K562 (cell line): ENCODE measurements at regions not wholly inside any gene's neighbourhood (a gene's known extent, or its start where the extent isn't known, plus 50 kb on each side); places are given as distances from the start of the nearest gene placed in this dataset.

ENCODE experiments used
- ATAC-seq: fragments of 200-7000 bp; cut with Tn5 transposase; 3 replicates; pipeline ENCODE4 v1.9.1; 2020; ENCODE audit warnings: moderate library complexity
- BruUV-seq: library from RNA; stranded (reverse); fragments of 400-500 nt; replicated peaks from 2 replicates; lab custom pipeline; 2021; lab: Mats Ljungman, UMichigan
- CTCF ChIA-PET: fragments of 300-600 bp; formaldehyde crosslinking; extraction: SDS; loops from one replicate; lab custom pipeline; 2021; ENCODE audit warnings: low intra/inter-chr PET ratio; lab: Yijun Ruan, JAX
- POLR2A ChIA-PET: fragments of 300-600, 350-650 bp; sonication (Branson Sonifier 250); formaldehyde crosslinking; extraction: SDS; loops from one replicate; lab custom pipeline; 2021; ENCODE audit warnings: antibody characterized with exemption, inconsistent platforms; lab: Yijun Ruan, JAX
- DNase-seq, 4 experiments: peaks; one replicate each; pipeline versions ENCODE4 v3.0.0 to v3.0.0-alpha.2; 2011 to 2018; ENCODE audit warnings: low spot score in 3 of 4, mixed read lengths in 3 of 4; ENCODE audit errors: extremely low read depth in 1 of 4
- FAIRE-seq: peaks from 2 replicates; lab custom pipeline; 2011; peaks lifted over from hg19 to GRCh38; lab: Jason Lieb, UNC
- H2AFZ ChIP-seq: 2 replicates; pipeline ENCODE4 v1.6.0; 2011; ENCODE audit warnings: low read depth, low read length, control low read depth, inconsistent platforms
- H3K27ac ChIP-seq: fragments of 200-600 bp; 3 replicates; pipeline ENCODE4 v1.8.0; 2011; ENCODE audit warnings: low read depth, mild to moderate bottlenecking, control low read depth, inconsistent platforms, low read length, moderate library complexity, mixed read lengths; ENCODE audit errors: extremely low read depth
- H3K27me3 ChIP-seq, 2 experiments: fragments of 300-600 bp in 1 of 2; 2 replicates in 1 of 2; 3 replicates in 1 of 2; pipeline versions ENCODE4 v1.6.0 to v1.8.0; 2011; ENCODE audit warnings: inconsistent platforms in 2 of 2, low read length in 2 of 2, mild to moderate bottlenecking in 1 of 2, mixed read lengths in 1 of 2, moderate library complexity in 1 of 2; ENCODE audit not compliant: control insufficient read depth in 2 of 2, insufficient read depth in 2 of 2
- H3K36me3 ChIP-seq: fragments of 300-600 bp; 3 replicates; pipeline ENCODE4 v1.8.0; 2011; ENCODE audit warnings: mild to moderate bottlenecking, low read length, inconsistent platforms; ENCODE audit not compliant: control insufficient read depth, insufficient read depth
- H3K4me1 ChIP-seq, 2 experiments: fragments of 200-600 bp in 1 of 2; replicated peaks in 1 of 2; 2 replicates in 1 of 2; 3 replicates in 1 of 2; pipeline versions ENCODE4 v1.5.1 to v1.8.0; 2011; ENCODE audit warnings: inconsistent platforms in 2 of 2, low read length in 2 of 2, mild to moderate bottlenecking in 1 of 2, mixed read lengths in 1 of 2, moderate library complexity in 1 of 2; ENCODE audit not compliant: control insufficient read depth in 2 of 2, insufficient read depth in 2 of 2
- H3K4me2 ChIP-seq: 2 replicates; pipeline ENCODE4 v1.6.1; 2011; ENCODE audit warnings: low read length, control low read depth, inconsistent platforms, mixed read lengths; ENCODE audit not compliant: insufficient read depth
- H3K4me3 ChIP-seq: fragments of 200-600 bp; sonication (generic), shearing (Covaris generic); 2 replicates; pipeline ENCODE4 v1.5.1; 2016; ENCODE audit warnings: control low read depth, inconsistent platforms
- H3K79me2 ChIP-seq: fragments of 200-600 bp; 3 replicates; pipeline ENCODE4 v1.8.0; 2011; ENCODE audit warnings: low read length, inconsistent platforms; ENCODE audit not compliant: control insufficient read depth, insufficient read depth
- H3K9ac ChIP-seq, 2 experiments: 2 replicates each; pipeline versions ENCODE4 v1.6.0 to v1.6.1; 2011; ENCODE audit warnings: low read depth in 2 of 2, low read length in 2 of 2, control low read depth in 1 of 2, inconsistent platforms in 1 of 2, mild to moderate bottlenecking in 1 of 2, mixed read lengths in 1 of 2; ENCODE audit not compliant: insufficient read depth in 1 of 2
- H3K9me1 ChIP-seq: one replicate; pipeline ENCODE4 v1.6.0; 2011; ENCODE audit warnings: inconsistent platforms, mild to moderate bottlenecking, low read length, moderate library complexity; ENCODE audit not compliant: control insufficient read depth, insufficient read depth
- H3K9me3 ChIP-seq: replicated peaks from 2 replicates; pipeline ENCODE4 v1.5.1; 2011; ENCODE audit warnings: low read depth, low read length, inconsistent platforms; ENCODE audit not compliant: control insufficient read depth, insufficient read depth
- H4K20me1 ChIP-seq: replicated peaks from 2 replicates; pipeline ENCODE4 v1.6.1; 2011; ENCODE audit warnings: low read length, inconsistent platforms, mixed read lengths; ENCODE audit not compliant: control insufficient read depth, insufficient read depth
- CEBPZ ChIP-seq: fragments of 150-350 bp; IDR thresholded peaks from 2 replicates; pipeline ENCODE4 v1.6.1; 2014; ENCODE audit warnings: low read depth, mild to moderate bottlenecking, low read length, borderline replicate concordance
- CHCHD3 ChIP-seq: fragments of 250-450 bp; sonication (Bioruptor Pico); IDR thresholded peaks from 2 replicates; pipeline ENCODE4 v2.1.2; 2022; ENCODE audit warnings: mild to moderate bottlenecking
- ESRRB ChIP-seq: fragments of 250-450 bp; sonication (Bioruptor Pico); IDR thresholded peaks from 2 replicates; pipeline ENCODE4 v1.5.0; 2020; ENCODE audit warnings: mild to moderate bottlenecking, moderate library complexity, borderline replicate concordance
- ETV6 ChIP-seq, 3 experiments: fragments of 150-350 bp in 1 of 3; sonication (generic) in 1 of 3; formaldehyde crosslinking in 1 of 3; IDR thresholded peaks; 2 replicates each; pipeline versions ENCODE4 v1.6.1 to v1.8.0; 2014 to 2022; ENCODE audit warnings: borderline replicate concordance in 2 of 3, low read depth in 2 of 3, antibody characterized with exemption in 1 of 3, low read length in 1 of 3, mild to moderate bottlenecking in 1 of 3, missing genetic modification reagents in 1 of 3
- MAFG ChIP-seq: fragments of 450-650 bp; conservative IDR thresholded peaks from 2 replicates; pipeline ENCODE4 v1.6.1; 2016; ENCODE audit warnings: missing genetic modification characterization, missing compliant biosample characterization
- NFXL1 ChIP-seq: fragments of 450-650 bp; formaldehyde crosslinking; IDR thresholded peaks from 2 replicates; pipeline ENCODE4 v1.4.0; 2021; ENCODE audit warnings: mild to moderate bottlenecking
- PHF8 ChIP-seq: fragments of 200-600 bp; sonication (generic); IDR thresholded peaks from 2 replicates; pipeline ENCODE4 v1.6.1; 2012; ENCODE audit warnings: mixed run types, mild to moderate bottlenecking, inconsistent platforms, low read length, moderate library complexity, borderline replicate concordance
- PML ChIP-seq: IDR thresholded peaks from 2 replicates; pipeline ENCODE4 v1.6.1; 2012; ENCODE audit warnings: low read length, inconsistent platforms
- RBM14 ChIP-seq: fragments of 200-400 bp; formaldehyde crosslinking; IDR thresholded peaks from 2 replicates; pipeline ENCODE4 v1.6.1; 2018; ENCODE audit warnings: low read depth, mild to moderate bottlenecking, low read length, moderate library complexity, borderline replicate concordance; ENCODE audit not compliant: insufficient read depth
- UBTF ChIP-seq, 2 experiments: IDR thresholded peaks; 2 replicates each; pipeline ENCODE4 v1.6.1; 2012; ENCODE audit warnings: improper control_type of control experiment in 2 of 2, low read depth in 2 of 2, low read length in 2 of 2, borderline replicate concordance in 1 of 2
- ZNF75A ChIP-seq: fragments of 450-650 bp; formaldehyde crosslinking; IDR thresholded peaks from 2 replicates; pipeline ENCODE4 v1.4.0; 2020; ENCODE audit warnings: mild to moderate bottlenecking
- WGBS: fragments of 100-300 bp; shearing (Covaris generic); methylation state at CpG from one replicate; pipeline ENCODE4 v1.1.6; 2016; ENCODE audit warnings: low coverage, mixed read lengths; ENCODE audit not compliant: insufficient coverage; ENCODE audit errors: missing lambda C conversion rate; 5-methylcytosine and 5-hydroxymethylcytosine counted together
- in situ Hi-C: fragments of 300-500 bp; cut with MboI; formaldehyde crosslinking; loops from 4 replicates; pipeline ENCODE4 v1.15.0; 2018; ENCODE audit warnings: inconsistent platforms, mixed read lengths
- intact Hi-C: fragments of 100-400 bp; cut with micrococcal nuclease; formaldehyde crosslinking; loops from 2 replicates; pipeline ENCODE4 v1.14.2; 2022
- TF ChIP-seq, protein P1 (sequence below): fragments of 250-450 bp; sonication (Bioruptor Pico); IDR thresholded peaks from 2 replicates; pipeline ENCODE4 v1.4.0; 2020; ENCODE audit warnings: mild to moderate bottlenecking, moderate library complexity, borderline replicate concordance

GRCh38 chr3:146865175-146865755 lies 260.1 kb upstream of the PLSCR5 start:
- ATAC-seq (no peak), FAIRE-seq (no peak), DNase-seq (no peak)
- Histone ChIP-seq H4K20me1 (no peaks in the 10 kb centered on the region), H3K27ac (no peak overlapping the region), H3K9me3 (no peaks in the 10 kb centered on the region), H3K4me3 (no peak overlapping the region), H2AFZ (no peak overlapping the region), H3K9me1 (no peaks in the 10 kb centered on the region), H3K36me3 (no peaks in the 10 kb centered on the region), H3K4me1 (no peaks in the 10 kb centered on the region), H3K27me3 (no peaks in the 10 kb centered on the region), H3K9ac (no peak overlapping the region), H3K4me2 (no peak overlapping the region), H3K79me2 (no peaks in the 10 kb centered on the region)
- WGBS: 2% methylated on average over 7 of the region's 7 CpGs
- CTCF ChIA-PET: no interaction called here
- POLR2A ChIA-PET: no interaction called here
- BruUV-seq: no TSS peak
- intact Hi-C loops (no loop called here), in situ Hi-C loops (no loop called here)
- no peak for TF ChIP-seq PHF8
- no peak for TF ChIP-seq UBTF (IDR thresholded peaks at IDR 0.05; ENCODE audit: borderline replicate concordance in 1 of 2, low read depth in 2 of 2, low read length in 2 of 2)
- no peak for TF ChIP-seq ZNF75A
- no peak for TF ChIP-seq RBM14
- TF ChIP-seq PML: no peak
- TF ChIP-seq, protein P1, sequence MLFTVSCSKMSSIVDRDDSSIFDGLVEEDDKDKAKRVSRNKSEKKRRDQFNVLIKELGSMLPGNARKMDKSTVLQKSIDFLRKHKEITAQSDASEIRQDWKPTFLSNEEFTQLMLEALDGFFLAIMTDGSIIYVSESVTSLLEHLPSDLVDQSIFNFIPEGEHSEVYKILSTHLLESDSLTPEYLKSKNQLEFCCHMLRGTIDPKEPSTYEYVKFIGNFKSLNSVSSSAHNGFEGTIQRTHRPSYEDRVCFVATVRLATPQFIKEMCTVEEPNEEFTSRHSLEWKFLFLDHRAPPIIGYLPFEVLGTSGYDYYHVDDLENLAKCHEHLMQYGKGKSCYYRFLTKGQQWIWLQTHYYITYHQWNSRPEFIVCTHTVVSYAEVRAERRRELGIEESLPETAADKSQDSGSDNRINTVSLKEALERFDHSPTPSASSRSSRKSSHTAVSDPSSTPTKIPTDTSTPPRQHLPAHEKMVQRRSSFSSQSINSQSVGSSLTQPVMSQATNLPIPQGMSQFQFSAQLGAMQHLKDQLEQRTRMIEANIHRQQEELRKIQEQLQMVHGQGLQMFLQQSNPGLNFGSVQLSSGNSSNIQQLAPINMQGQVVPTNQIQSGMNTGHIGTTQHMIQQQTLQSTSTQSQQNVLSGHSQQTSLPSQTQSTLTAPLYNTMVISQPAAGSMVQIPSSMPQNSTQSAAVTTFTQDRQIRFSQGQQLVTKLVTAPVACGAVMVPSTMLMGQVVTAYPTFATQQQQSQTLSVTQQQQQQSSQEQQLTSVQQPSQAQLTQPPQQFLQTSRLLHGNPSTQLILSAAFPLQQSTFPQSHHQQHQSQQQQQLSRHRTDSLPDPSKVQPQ (CRISPR knock-in tag): no peak
- TF ChIP-seq MAFG (tag): no peak
- TF ChIP-seq CEBPZ: no peak
- TF ChIP-seq ESRRB (CRISPR knock-in tag): no peak
- no peak for TF ChIP-seq NFXL1 (CRISPR knock-in tag)
- no peak for TF ChIP-seq ETV6 (IDR thresholded peaks at IDR 0.05; ENCODE audit: borderline replicate concordance in 1 of 2, low read depth in 2 of 2, low read length in 1 of 2)
- no peak for TF ChIP-seq ETV6 (CRISPR knock-in tag; IDR thresholded peaks at IDR 0.05; ENCODE audit: borderline replicate concordance)
- no peak for TF ChIP-seq CHCHD3
